ENCODE measurements at regions not wholly inside any gene's neighbourhood (a gene's known extent, or its start where the extent isn't known, plus 50 kb on each side); places are given as distances from the start of the nearest gene placed in this dataset.
"Not testable (repeated sequence)": the region's sequence is repeated elsewhere in the genome, so short reads cannot be mapped to it uniquely, and the experiment has no call there.

DNA sequence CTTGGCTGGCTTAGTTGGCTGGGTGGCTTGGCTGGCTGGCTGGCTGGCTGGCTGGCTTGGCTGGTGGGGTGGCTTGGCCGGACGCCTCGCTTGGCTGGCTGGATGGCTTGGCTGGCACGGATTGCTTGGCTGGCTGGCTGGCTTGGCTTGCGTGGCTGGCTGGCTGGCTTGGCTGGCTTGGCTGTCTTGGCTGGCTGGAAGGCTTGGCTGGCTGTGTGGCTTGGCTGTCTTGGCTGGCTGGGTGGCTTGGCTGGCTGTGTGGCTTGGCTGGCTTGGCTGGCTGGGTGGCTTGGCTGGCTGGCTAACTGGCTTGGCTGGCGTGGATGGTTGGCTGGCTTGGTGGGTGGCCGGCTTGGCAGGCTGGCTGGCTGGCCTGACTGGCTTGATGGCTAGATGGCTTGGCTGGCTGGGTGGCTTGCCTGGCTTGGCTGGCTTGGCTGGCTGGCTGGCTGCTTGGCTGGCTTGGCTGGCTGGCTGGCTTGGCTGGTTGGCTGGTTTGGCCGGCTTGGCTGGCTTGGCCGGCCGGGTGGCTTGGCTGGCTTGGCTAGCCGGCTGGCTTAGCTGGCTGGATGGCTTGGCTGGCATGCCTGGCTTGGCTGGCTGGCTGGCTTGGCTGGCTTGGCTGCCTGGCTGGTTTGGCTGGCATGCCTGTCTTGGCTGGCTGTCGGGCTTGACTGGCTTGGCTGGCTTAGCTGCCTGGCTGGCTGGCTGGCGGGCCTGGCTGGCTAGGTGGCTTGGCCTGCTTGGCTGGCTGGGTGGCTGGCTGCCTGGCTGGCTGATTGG, 2812.7 kb downstream of the RPIA start:
- TF ChIP-seq, protein P1, sequence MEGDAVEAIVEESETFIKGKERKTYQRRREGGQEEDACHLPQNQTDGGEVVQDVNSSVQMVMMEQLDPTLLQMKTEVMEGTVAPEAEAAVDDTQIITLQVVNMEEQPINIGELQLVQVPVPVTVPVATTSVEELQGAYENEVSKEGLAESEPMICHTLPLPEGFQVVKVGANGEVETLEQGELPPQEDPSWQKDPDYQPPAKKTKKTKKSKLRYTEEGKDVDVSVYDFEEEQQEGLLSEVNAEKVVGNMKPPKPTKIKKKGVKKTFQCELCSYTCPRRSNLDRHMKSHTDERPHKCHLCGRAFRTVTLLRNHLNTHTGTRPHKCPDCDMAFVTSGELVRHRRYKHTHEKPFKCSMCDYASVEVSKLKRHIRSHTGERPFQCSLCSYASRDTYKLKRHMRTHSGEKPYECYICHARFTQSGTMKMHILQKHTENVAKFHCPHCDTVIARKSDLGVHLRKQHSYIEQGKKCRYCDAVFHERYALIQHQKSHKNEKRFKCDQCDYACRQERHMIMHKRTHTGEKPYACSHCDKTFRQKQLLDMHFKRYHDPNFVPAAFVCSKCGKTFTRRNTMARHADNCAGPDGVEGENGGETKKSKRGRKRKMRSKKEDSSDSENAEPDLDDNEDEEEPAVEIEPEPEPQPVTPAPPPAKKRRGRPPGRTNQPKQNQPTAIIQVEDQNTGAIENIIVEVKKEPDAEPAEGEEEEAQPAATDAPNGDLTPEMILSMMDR (IDR thresholded peaks at IDR 0.05) = not testable (repeated sequence)
- TF ChIP-seq POLR2AphosphoS5 (IDR thresholded peaks at IDR 0.05; ENCODE audit: insufficient read depth in 1 of 2, low read depth in 1 of 2); POLR2A (IDR thresholded peaks at IDR 0.05): not testable (repeated sequence)
